Neuronal stem cell (in vitro differentiated cells): ENCODE measurements at regions not wholly inside any gene's neighbourhood (a gene's known extent, or its start where the extent isn't known, plus 50 kb on each side); places are given as distances from the start of the nearest gene placed in this dataset.

Experiments
- DNase-seq: peaks from one replicate; pipeline ENCODE4 v3.0.0-alpha.2; 2013; ENCODE audit warnings: low spot score
- H2AFZ ChIP-seq: one replicate; pipeline ENCODE4 v1.6.1; 2013; ENCODE audit warnings: mild to moderate bottlenecking, low read length, inconsistent platforms
- H2AK5ac ChIP-seq: 2 replicates; pipeline ENCODE4 v1.6.1; 2013; ENCODE audit warnings: low read depth, mild to moderate bottlenecking, inconsistent platforms, low read length, moderate library complexity, mixed read lengths
- H2BK120ac ChIP-seq: 2 replicates; pipeline ENCODE4 v1.6.1; 2013; ENCODE audit warnings: low read depth, mild to moderate bottlenecking, inconsistent platforms, low read length, moderate library complexity, mixed read lengths
- H2BK12ac ChIP-seq: one replicate; pipeline ENCODE4 v1.6.1; 2013; ENCODE audit warnings: low read length, inconsistent platforms
- H2BK15ac ChIP-seq: 2 replicates; pipeline ENCODE4 v1.6.1; 2013; ENCODE audit warnings: mild to moderate bottlenecking, low read length, inconsistent platforms, mixed read lengths
- H2BK5ac ChIP-seq: one replicate; pipeline ENCODE4 v1.6.1; 2013; ENCODE audit warnings: inconsistent platforms, mild to moderate bottlenecking, low read length, moderate library complexity
- H3K14ac ChIP-seq: one replicate; pipeline ENCODE4 v1.6.1; 2013; ENCODE audit warnings: low read length, inconsistent platforms
- H3K18ac ChIP-seq: 2 replicates; pipeline ENCODE4 v1.6.1; 2013; ENCODE audit warnings: low read length, inconsistent platforms
- H3K23ac ChIP-seq: 2 replicates; pipeline ENCODE4 v1.6.1; 2013; ENCODE audit warnings: low read depth, mild to moderate bottlenecking, mixed read lengths, low read length, inconsistent platforms; ENCODE audit not compliant: poor library complexity
- H3K27ac ChIP-seq: replicated peaks from 3 replicates; pipeline ENCODE4 v1.5.1; 2013; ENCODE audit warnings: low read length, inconsistent platforms
- H3K27me3 ChIP-seq, 3 experiments: 2 replicates each; pipeline ENCODE4 v1.6.1; 2013; ENCODE audit warnings: low read length in 3 of 3, mild to moderate bottlenecking in 2 of 3, inconsistent platforms in 1 of 3, low read depth in 1 of 3, mixed read lengths in 1 of 3, moderate library complexity in 1 of 3; ENCODE audit not compliant: control insufficient read depth in 3 of 3, insufficient read depth in 3 of 3
- H3K36me3 ChIP-seq, 2 donors: replicated peaks in 1 of 2; 2 replicates each; pipeline ENCODE4 v1.6.1; 2013; ENCODE audit warnings: low read length in 2 of 2; ENCODE audit not compliant: control insufficient read depth in 2 of 2, insufficient read depth in 2 of 2
- H3K4ac ChIP-seq: 2 replicates; pipeline ENCODE4 v1.6.1; 2013; ENCODE audit warnings: inconsistent platforms, mild to moderate bottlenecking, low read length, moderate library complexity
- H3K4me1 ChIP-seq, 2 donors: 1 replicate in 1 of 2; 2 replicates in 1 of 2; pipeline ENCODE4 v1.6.1; 2013; ENCODE audit warnings: low read length in 2 of 2, low read depth in 1 of 2; ENCODE audit not compliant: control insufficient read depth in 2 of 2, insufficient read depth in 1 of 2
- H3K4me2 ChIP-seq: one replicate; pipeline ENCODE4 v1.6.1; 2013; ENCODE audit warnings: mild to moderate bottlenecking, low read length, inconsistent platforms; ENCODE audit not compliant: insufficient read depth, poor library complexity, severe bottlenecking
- H3K4me3 ChIP-seq, 2 donors: 2 replicates each; pipeline ENCODE4 v1.5.1; 2013; ENCODE audit warnings: low read length in 2 of 2, mild to moderate bottlenecking in 2 of 2, inconsistent platforms in 1 of 2, moderate library complexity in 1 of 2
- H3K79me1 ChIP-seq: one replicate; pipeline ENCODE4 v1.6.1; 2013; ENCODE audit warnings: low read depth, mild to moderate bottlenecking, inconsistent platforms, low read length, moderate library complexity
- H3K9ac ChIP-seq: one replicate; pipeline ENCODE4 v1.6.1; 2013; ENCODE audit warnings: mild to moderate bottlenecking, low read depth, low read length, inconsistent platforms; ENCODE audit not compliant: poor library complexity
- H3K9me3 ChIP-seq, 2 donors: replicated peaks in 1 of 2; 2 replicates each; pipeline versions ENCODE3 to v1.6.1; 2013; ENCODE audit warnings: low read length in 2 of 2, mild to moderate bottlenecking in 2 of 2, inconsistent platforms in 1 of 2, low read depth in 1 of 2, mixed read lengths in 1 of 2, moderate library complexity in 1 of 2; ENCODE audit not compliant: control insufficient read depth in 2 of 2, insufficient read depth in 1 of 2
- H4K8ac ChIP-seq: one replicate; pipeline ENCODE4 v1.6.1; 2013; ENCODE audit warnings: low read depth, mild to moderate bottlenecking, inconsistent platforms, low read length, moderate library complexity
- H4K91ac ChIP-seq: one replicate; pipeline ENCODE4 v1.6.1; 2013; ENCODE audit warnings: low read length, low read depth, mild to moderate bottlenecking, inconsistent platforms; ENCODE audit not compliant: poor library complexity
- WGBS, 2 donors: extraction: QIAGEN DNeasy Blood & Tissue Kit; methylation state at CpG; one replicate each; pipeline ENCODE4 v1.1.7; 2013; ENCODE audit warnings: missing lambda C conversion rate in 2 of 2, mixed read lengths in 1 of 2; ENCODE audit not compliant: insufficient read length in 2 of 2, insufficient replicate concordance in 1 of 2; ENCODE audit errors: extremely low coverage in 2 of 2; 5-methylcytosine and 5-hydroxymethylcytosine counted together

DNA sequence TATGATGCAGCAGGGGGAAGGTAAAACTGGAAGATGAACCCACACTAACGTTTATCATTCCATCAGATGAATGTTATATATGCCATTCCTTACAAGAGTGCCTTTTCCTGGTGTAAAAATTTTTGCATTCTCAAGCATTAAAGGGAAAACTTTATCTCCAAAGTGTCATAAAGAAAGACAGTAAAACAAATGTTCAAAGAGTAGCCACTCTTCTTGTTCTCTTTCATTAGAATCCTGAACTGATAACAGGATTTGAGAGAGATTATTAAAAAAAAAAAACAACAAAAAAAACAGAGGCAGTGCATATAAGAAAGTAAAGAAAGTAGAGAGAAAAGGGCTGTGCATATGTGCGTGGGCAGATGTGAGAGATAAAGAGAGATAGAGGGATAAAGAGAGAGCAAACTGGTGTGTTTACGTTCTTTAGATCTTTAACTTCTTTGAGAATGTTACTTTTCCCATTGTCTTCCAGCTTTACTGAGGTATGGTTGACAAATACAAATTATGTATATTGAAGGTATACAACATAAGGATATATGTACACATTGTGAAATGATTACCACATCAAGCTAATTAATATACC lies 275.4 kb downstream of the HS3ST1 start:
- no peaks in the 10 kb centered on the region for H3K36me3 ChIP-seq
- no peak overlapping the region for H2BK12ac ChIP-seq
- H2AK5ac ChIP-seq, result no peak overlapping the region
- H2BK120ac ChIP-seq, result no peak overlapping the region
- H3K14ac ChIP-seq, result no peak overlapping the region
- no peak overlapping the region for H4K8ac ChIP-seq
- H3K27me3 ChIP-seq, result no peaks in the 10 kb centered on the region
- no peak overlapping the region for H3K27ac ChIP-seq
- no peak overlapping the region for H2AFZ ChIP-seq
- 100% methylated on average over 1 of the region's 3 CpGs; no CpG with 5 or more reads in 1 of the 2 donors for WGBS, 2 donors
- H4K91ac ChIP-seq, result no peak overlapping the region
- DNase-seq, result no peak
- no peak overlapping the region for H3K4ac ChIP-seq
- no peak overlapping the region for H3K23ac ChIP-seq
- no peak overlapping the region for H3K18ac ChIP-seq
- H3K9me3 ChIP-seq, result no peaks in the 10 kb centered on the region
- no peak overlapping the region for H3K9ac ChIP-seq
- no peak overlapping the region for H2BK5ac ChIP-seq
- H3K4me1 ChIP-seq, result no peaks in the 10 kb centered on the region
- H3K4me3 ChIP-seq, result no peak overlapping the region
- H3K79me1 ChIP-seq, result no peaks in the 10 kb centered on the region
- no peak overlapping the region for H2BK15ac ChIP-seq
- no peak overlapping the region for H3K4me2 ChIP-seq

DNA sequence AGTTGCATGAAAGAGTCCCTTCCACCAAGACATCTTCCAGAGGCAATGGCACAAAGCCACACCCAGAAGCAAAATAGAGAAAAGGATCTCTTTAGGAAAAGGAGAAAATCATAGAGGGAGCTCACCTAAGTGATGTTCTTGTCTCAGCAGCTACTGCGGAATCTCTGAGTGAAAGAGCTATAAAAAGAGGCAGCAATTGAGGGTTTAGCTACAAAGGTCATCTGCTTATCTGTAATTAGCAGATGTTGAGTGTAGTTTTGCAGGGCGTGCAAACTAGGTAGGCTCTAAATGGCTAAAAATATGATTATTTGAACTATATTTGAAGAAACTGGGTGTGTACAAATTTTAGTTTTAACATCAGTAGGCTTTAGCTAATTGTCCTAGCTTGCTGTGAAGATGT lies 276.0 kb downstream of the HS3ST1 start:
- Histone ChIP-seq H3K4me3 (no peak overlapping the region), H3K27ac (no peak overlapping the region), H3K9me3 (no peaks in the 10 kb centered on the region), H4K91ac (no peak overlapping the region), H3K18ac (no peak overlapping the region), H3K4me2 (no peak overlapping the region), H3K23ac (no peak overlapping the region), H3K14ac (no peak overlapping the region), H3K4me1 (no peaks in the 10 kb centered on the region), H3K4ac (no peak overlapping the region), H4K8ac (no peak overlapping the region), H2BK5ac (no peak overlapping the region), H2BK15ac (no peak overlapping the region), H2AK5ac (no peak overlapping the region), H3K36me3 (no peaks in the 10 kb centered on the region), H3K9ac (no peak overlapping the region), H2BK120ac (no peak overlapping the region), H3K79me1 (no peaks in the 10 kb centered on the region), H2BK12ac (no peak overlapping the region), H3K27me3 (no peaks in the 10 kb centered on the region), H2AFZ (no peak overlapping the region)
- DNase-seq, result no peak
- no CpG with 5 or more reads among the region's 2 CpGs for whole genome bisulfite sequencing, 2 donors

DNA sequence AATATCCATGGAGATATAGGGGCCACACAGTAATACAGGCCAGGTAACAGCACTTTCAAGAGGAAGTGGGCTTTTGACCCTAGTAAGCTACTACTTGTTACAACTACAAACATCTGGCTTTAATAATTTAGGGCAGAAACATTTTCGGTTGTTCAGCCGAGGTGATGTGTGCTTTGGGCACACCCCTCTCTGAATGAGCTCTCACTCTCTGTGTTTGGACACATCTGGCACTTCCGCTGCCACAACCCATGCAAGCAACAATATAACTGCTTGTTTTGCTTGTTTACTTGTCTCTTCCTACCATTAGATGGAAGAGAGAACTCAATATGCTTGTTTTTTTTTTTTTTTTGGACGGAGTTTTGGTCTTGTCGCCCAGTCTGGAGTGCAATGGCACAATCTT lies 277.2 kb downstream of the HS3ST1 start:
- H4K8ac ChIP-seq, result no peak overlapping the region
- no peaks in the 10 kb centered on the region for H3K79me1 ChIP-seq
- no peak for DNase-seq
- no peaks in the 10 kb centered on the region for H3K36me3 ChIP-seq
- no peak overlapping the region for H2AFZ ChIP-seq
- no peak overlapping the region for H3K18ac ChIP-seq
- no peak overlapping the region for H3K9ac ChIP-seq
- no peak overlapping the region for H3K27ac ChIP-seq
- H3K4me3 ChIP-seq, result no peak overlapping the region
- H2BK5ac ChIP-seq, result no peak overlapping the region
- H2BK12ac ChIP-seq, result no peak overlapping the region
- no peak overlapping the region for H2BK15ac ChIP-seq
- no peak overlapping the region for H4K91ac ChIP-seq
- H3K14ac ChIP-seq, result no peak overlapping the region
- no peaks in the 10 kb centered on the region for H3K9me3 ChIP-seq
- H2AK5ac ChIP-seq, result no peak overlapping the region
- WGBS, 2 donors, result no CpG with 5 or more reads among the region's 5 CpGs
- no peak overlapping the region for H2BK120ac ChIP-seq
- no peaks in the 10 kb centered on the region for H3K27me3 ChIP-seq
- H3K4ac ChIP-seq, result no peak overlapping the region
- H3K23ac ChIP-seq, result no peak overlapping the region
- no peaks in the 10 kb centered on the region for H3K4me1 ChIP-seq
- no peak overlapping the region for H3K4me2 ChIP-seq

DNA sequence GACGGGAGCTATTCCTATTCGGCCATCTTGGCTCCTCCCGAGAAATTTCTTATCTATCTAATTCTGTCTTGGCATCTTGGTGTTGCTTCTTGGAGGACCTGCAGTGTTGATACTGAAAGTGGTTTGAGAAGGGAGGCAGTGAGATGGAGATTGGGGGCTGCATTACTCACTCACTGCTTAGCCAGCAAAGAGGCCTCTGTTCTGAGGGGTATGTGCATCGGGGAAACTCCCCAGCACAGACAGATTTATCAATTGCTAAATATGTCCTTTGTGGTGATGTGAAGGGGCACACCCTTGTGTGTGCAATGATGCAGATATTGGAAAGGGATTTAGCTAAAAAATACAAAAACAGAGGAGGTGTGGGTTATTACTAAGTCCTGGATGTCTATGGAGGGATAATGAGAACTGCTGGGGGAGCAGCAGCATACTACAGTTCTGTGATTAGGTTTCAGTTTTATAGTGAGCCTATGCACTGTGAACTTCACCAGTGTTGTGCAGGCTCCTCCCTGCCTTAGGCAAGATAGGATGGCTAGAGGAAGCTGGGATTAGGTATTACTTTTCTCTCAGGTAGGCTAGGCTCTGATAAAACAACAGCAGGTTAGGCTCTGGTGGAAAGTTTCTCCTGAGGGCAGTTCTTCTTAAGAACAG lies 279.0 kb downstream of the HS3ST1 start:
- no peak overlapping the region for H3K27ac ChIP-seq
- no CpG with 5 or more reads among the region's 4 CpGs for WGBS, 2 donors
- no peak overlapping the region for H2BK5ac ChIP-seq

More for the DNA sequence above, 279.0 kb downstream of the HS3ST1 start:
- Histone ChIP-seq H2BK15ac (no peak overlapping the region), H3K4ac (no peak overlapping the region), H3K9ac (no peak overlapping the region), H3K14ac (no peak overlapping the region), H3K23ac (no peak overlapping the region), H3K4me2 (no peak overlapping the region), H3K18ac (no peak overlapping the region), H2AK5ac (no peak overlapping the region), H3K27me3 (no peaks in the 10 kb centered on the region), H4K8ac (no peak overlapping the region), H2BK12ac (no peak overlapping the region), H2AFZ (no peak overlapping the region), H3K9me3 (no peaks in the 10 kb centered on the region), H3K36me3 (no peaks in the 10 kb centered on the region), H3K4me3 (no peak overlapping the region), H4K91ac (no peak overlapping the region), H3K4me1 (no peaks in the 10 kb centered on the region), H3K79me1 (no peaks in the 10 kb centered on the region), H2BK120ac (no peak overlapping the region)
- DNase-seq, result no peak
